ENCODE measurements at regions not wholly inside any gene's neighbourhood (a gene's known extent, or its start where the extent isn't known, plus 50 kb on each side); places are given as distances from the start of the nearest gene placed in this dataset.

DNA sequence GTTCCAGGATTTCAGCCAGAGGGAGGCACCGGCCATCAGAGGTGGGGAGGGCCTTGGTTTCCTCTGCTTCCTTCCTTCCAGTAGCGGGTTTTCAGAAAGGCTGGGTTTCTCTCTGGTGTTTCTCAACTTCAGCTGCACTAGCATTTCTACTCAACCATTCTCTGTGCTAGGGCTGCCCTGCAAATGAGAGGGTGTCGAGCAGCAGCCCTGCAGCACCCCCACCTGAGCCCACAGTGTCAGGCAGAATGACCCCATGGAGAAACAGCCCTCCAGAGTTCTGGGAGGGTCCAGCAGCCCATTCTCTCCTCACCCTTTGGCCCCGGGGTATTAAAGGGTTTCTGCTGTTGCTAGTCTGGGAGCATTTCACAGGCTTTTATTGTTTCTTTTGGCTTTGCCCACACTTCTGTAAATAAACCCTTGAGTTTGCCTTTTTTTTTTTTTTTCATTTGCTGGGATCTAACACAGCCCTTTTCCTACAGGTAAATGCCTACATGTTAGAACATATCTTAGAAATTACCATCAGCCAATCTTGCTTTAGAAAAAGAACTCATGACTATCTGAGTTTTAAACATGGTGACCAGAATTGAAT, 151.5 kb upstream of the VIPR2 start:
- TF ChIP-seq NFIC (IDR thresholded peaks at IDR 0.05): no peak
- no peak for TF ChIP-seq EP300 (IDR thresholded peaks at IDR 0.05; ENCODE audit: borderline replicate concordance)
- TF ChIP-seq RAD21 (IDR thresholded peaks at IDR 0.05; ENCODE audit: low read depth): no peak
- TF ChIP-seq EGR1 (IDR thresholded peaks at IDR 0.05): no peak

Data from Ishikawa (cell line).